Stomach (tissue), 4 donors: ENCODE measurements at regions not wholly inside any gene's neighbourhood (a gene's known extent, or its start where the extent isn't known, plus 50 kb on each side); places are given as distances from the start of the nearest gene placed in this dataset.

Experiments used
- POLR2A ChIP-seq, 4 donors: fragments of 450-650 bp; IDR thresholded peaks; one replicate each; pipeline ENCODE4 v1.6.1; 2016; ENCODE audit warnings: antibody characterized with exemption in 4 of 4, control low read depth in 2 of 4, mild to moderate bottlenecking in 1 of 4, moderate library complexity in 1 of 4
- POLR2AphosphoS5 ChIP-seq, 3 donors: sonication (generic); formaldehyde crosslinking; IDR thresholded peaks; one replicate each; pipeline ENCODE4 v1.6.1; 2016; ENCODE audit warnings: antibody characterized with exemption in 3 of 3
- TF ChIP-seq, protein P1 (sequence below), 7 experiments: fragments of 450-650 bp in 4 of 7; fragments of 200-600 bp in 3 of 7; sonication (generic) in 3 of 7; IDR thresholded peaks; one replicate each; pipeline ENCODE4 v1.5.1; 2016 to 2019; ENCODE audit warnings: antibody characterized with exemption in 7 of 7, control low read depth in 2 of 7, mild to moderate bottlenecking in 1 of 7

DNA sequence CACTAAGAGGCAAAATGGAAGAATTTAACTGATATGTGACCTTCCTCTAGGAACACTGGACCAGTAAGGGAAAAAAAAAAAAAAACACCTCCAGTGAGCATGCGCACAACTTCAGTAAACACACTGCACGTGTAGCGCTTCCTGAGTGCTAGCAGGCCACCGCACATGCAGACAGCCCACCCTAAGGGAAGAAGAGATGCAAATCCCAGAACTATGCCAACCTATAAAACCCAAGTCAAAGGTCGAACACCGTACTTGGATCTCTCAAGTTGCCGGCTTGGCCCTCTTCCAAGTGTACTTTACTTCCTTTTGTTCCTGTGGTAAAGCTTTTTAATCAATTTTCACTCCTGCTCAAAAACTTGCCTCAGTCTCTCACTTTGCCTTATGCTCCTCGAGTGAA lies 64.5 kb upstream of the CADPS start:
- no peak for TF ChIP-seq POLR2AphosphoS5 (IDR thresholded peaks at IDR 0.05)
- TF ChIP-seq POLR2A (IDR thresholded peaks at IDR 0.05), result no peak
- TF ChIP-seq, protein P1, sequence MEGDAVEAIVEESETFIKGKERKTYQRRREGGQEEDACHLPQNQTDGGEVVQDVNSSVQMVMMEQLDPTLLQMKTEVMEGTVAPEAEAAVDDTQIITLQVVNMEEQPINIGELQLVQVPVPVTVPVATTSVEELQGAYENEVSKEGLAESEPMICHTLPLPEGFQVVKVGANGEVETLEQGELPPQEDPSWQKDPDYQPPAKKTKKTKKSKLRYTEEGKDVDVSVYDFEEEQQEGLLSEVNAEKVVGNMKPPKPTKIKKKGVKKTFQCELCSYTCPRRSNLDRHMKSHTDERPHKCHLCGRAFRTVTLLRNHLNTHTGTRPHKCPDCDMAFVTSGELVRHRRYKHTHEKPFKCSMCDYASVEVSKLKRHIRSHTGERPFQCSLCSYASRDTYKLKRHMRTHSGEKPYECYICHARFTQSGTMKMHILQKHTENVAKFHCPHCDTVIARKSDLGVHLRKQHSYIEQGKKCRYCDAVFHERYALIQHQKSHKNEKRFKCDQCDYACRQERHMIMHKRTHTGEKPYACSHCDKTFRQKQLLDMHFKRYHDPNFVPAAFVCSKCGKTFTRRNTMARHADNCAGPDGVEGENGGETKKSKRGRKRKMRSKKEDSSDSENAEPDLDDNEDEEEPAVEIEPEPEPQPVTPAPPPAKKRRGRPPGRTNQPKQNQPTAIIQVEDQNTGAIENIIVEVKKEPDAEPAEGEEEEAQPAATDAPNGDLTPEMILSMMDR (IDR thresholded peaks at IDR 0.05), result no peak
